Lung (tissue), 11 donors: ENCODE measurements at regions not wholly inside any gene's neighbourhood (a gene's known extent, or its start where the extent isn't known, plus 50 kb on each side); places are given as distances from the start of the nearest gene placed in this dataset.

Source experiments
- ATAC-seq: fragments of 200-7000 bp; cut with Tn5 transposase; one replicate; pipeline ENCODE4 v1.9.1; 2020; ENCODE audit warnings: moderate number of reproducible peaks; ENCODE audit not compliant: insufficient read depth, low FRiP score
- DNase-seq, 3 donors: peaks; one replicate each; pipeline ENCODE4 v3.0.0-alpha.2; 2013 to 2017
- H3K27ac ChIP-seq, 2 donors: one replicate each; pipeline ENCODE4 v1.5.1; 2013; ENCODE audit warnings: mild to moderate bottlenecking in 2 of 2, moderate library complexity in 2 of 2, control low read depth in 1 of 2, inconsistent platforms in 1 of 2, low read depth in 1 of 2, low read length in 1 of 2
- H3K27me3 ChIP-seq, 3 donors: one replicate each; pipeline ENCODE4 v1.5.1; 2013; ENCODE audit warnings: low read length in 2 of 3; ENCODE audit not compliant: control insufficient read depth in 3 of 3, insufficient read depth in 3 of 3
- H3K36me3 ChIP-seq, 4 donors: one replicate each; pipeline ENCODE4 v1.5.1; 2013; ENCODE audit warnings: low read length in 4 of 4, mild to moderate bottlenecking in 1 of 4, moderate library complexity in 1 of 4; ENCODE audit not compliant: control insufficient read depth in 4 of 4, insufficient read depth in 4 of 4
- H3K4me1 ChIP-seq, 5 donors: one replicate each; pipeline ENCODE4 v1.5.1; 2013; ENCODE audit warnings: low read length in 5 of 5, mild to moderate bottlenecking in 2 of 5, moderate library complexity in 1 of 5; ENCODE audit not compliant: control insufficient read depth in 5 of 5, insufficient read depth in 5 of 5
- H3K4me3 ChIP-seq: one replicate; pipeline ENCODE4 v1.5.1; 2013; ENCODE audit warnings: mild to moderate bottlenecking, control low read depth, moderate library complexity
- H3K9ac ChIP-seq, 2 donors: one replicate each; pipeline ENCODE4 v1.5.1; 2013; ENCODE audit warnings: low read length in 2 of 2, control low read depth in 1 of 2; ENCODE audit not compliant: insufficient read depth in 1 of 2
- H3K9me3 ChIP-seq, 4 donors: one replicate each; pipeline ENCODE4 v1.5.1; 2013; ENCODE audit warnings: low read length in 3 of 4, mild to moderate bottlenecking in 1 of 4, moderate library complexity in 1 of 4; ENCODE audit not compliant: control insufficient read depth in 4 of 4, insufficient read depth in 3 of 4
- WGBS, 2 donors: extraction: QIAGEN DNeasy Blood & Tissue Kit; methylation state at CpG; one replicate each; pipeline ENCODE4 v1.1.7; 2013; 5-methylcytosine and 5-hydroxymethylcytosine counted together
- TF ChIP-seq, protein P1 (sequence below): IDR thresholded peaks from 2 replicates; pipeline ENCODE4 v1.5.1; 2012; ENCODE audit warnings: mild to moderate bottlenecking; ENCODE audit errors: control extremely low read depth, extremely low read depth
- donor health status: control.
- donor health status: control.
- donor health status: Bipolar disorder and iron deficiency.
- donor health status: healthy.
- donor health status: DM: yes; HTN: yes; CAD: no.

GRCh38 chr5:54361691-54362411, 51.5 kb upstream of the ARL15 start:
- Histone ChIP-seq H3K9me3 (no peaks in the 10 kb centered on the region), H3K4me1 (no peaks in the 10 kb centered on the region), H3K27me3 (no peaks in the 10 kb centered on the region), H3K9ac (no peak overlapping the region), H3K27ac (no peak overlapping the region), H3K4me3 (no peak overlapping the region), H3K36me3 (no peaks in the 10 kb centered on the region)
- DNase-seq (peak; percentile 20 to 64 (median 50)), ATAC-seq (no peak)
- TF ChIP-seq, protein P1, sequence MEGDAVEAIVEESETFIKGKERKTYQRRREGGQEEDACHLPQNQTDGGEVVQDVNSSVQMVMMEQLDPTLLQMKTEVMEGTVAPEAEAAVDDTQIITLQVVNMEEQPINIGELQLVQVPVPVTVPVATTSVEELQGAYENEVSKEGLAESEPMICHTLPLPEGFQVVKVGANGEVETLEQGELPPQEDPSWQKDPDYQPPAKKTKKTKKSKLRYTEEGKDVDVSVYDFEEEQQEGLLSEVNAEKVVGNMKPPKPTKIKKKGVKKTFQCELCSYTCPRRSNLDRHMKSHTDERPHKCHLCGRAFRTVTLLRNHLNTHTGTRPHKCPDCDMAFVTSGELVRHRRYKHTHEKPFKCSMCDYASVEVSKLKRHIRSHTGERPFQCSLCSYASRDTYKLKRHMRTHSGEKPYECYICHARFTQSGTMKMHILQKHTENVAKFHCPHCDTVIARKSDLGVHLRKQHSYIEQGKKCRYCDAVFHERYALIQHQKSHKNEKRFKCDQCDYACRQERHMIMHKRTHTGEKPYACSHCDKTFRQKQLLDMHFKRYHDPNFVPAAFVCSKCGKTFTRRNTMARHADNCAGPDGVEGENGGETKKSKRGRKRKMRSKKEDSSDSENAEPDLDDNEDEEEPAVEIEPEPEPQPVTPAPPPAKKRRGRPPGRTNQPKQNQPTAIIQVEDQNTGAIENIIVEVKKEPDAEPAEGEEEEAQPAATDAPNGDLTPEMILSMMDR, result no peak
- WGBS, 2 donors, result 73 to 86% methylated on average over 6 of the region's 6 CpGs

GRCh38 chr5:54360925-54361662, 50.7 kb upstream of the ARL15 start:
- Histone ChIP-seq H3K9ac (no peak overlapping the region), H3K27ac (no peak overlapping the region), H3K4me1 (no peaks in the 10 kb centered on the region), H3K27me3 (no peaks in the 10 kb centered on the region), H3K9me3 (no peaks in the 10 kb centered on the region), H3K36me3 (no peaks in the 10 kb centered on the region), H3K4me3 (no peak overlapping the region)
- TF ChIP-seq, protein P1, result no peak
- 77 to 81% methylated on average over 2 of the region's 2 CpGs for WGBS, 2 donors
- ATAC-seq (no peak), DNase-seq (peak in 1 of 3 donors; percentile 3)
